Cardiac septum (tissue), 1 donor: ENCODE measurements at regions not wholly inside any gene's neighbourhood (a gene's known extent, or its start where the extent isn't known, plus 50 kb on each side); places are given as distances from the start of the nearest gene placed in this dataset.
"Not testable (repeated sequence)": the region's sequence is repeated elsewhere in the genome, so short reads cannot be mapped to it uniquely, and the experiment has no call there.

ENCODE experiments used
- DNase-seq: peaks from one replicate; pipeline ENCODE4 v3.0.0-alpha.2; 2020; ENCODE audit warnings: low spot score
- intact Hi-C: fragments of 100-400 bp; cut with DNase I; formaldehyde crosslinking; loops from one replicate; pipeline ENCODE4 v1.14.0; 2022
- donor health status: DM: no; HTN: no; CAD: no.

- intact Hi-C loops = no loop called here
- no peak for DNase-seq
These were observed 354.1 kb upstream of the IRX2 start for GRCh38 chr5:3105581-3105980.

GRCh38 chr5:3105172-3105571 is 353.7 kb upstream of the IRX2 start:
- intact Hi-C loops = no loop called here
- no peak for DNase-seq

- intact Hi-C loops = no loop called here
- DNase-seq = no peak
These were observed 353.1 kb upstream of the IRX2 start for GRCh38 chr5:3104429-3105060.

- intact Hi-C loops = no loop called here
- no peak for DNase-seq
These were observed 351.9 kb upstream of the IRX2 start for GRCh38 chr5:3103262-3103811.

GRCh38 chr5:3102531-3102930 is 351.1 kb upstream of the IRX2 start:
- intact Hi-C loops = no loop called here
- DNase-seq = no peak

GRCh38 chr5:3101561-3101960 is 350.1 kb upstream of the IRX2 start:
- intact Hi-C loops = no loop called here
- DNase-seq = no peak

GRCh38 chr5:3100921-3101551 is 349.6 kb upstream of the IRX2 start:
- DNase-seq = no peak
- intact Hi-C loops = no loop called here

- no peak for DNase-seq
- intact Hi-C loops = no loop called here
These were observed 348.5 kb upstream of the IRX2 start for GRCh38 chr5:3099954-3100353.

GRCh38 chr5:3099526-3099925 is 348.0 kb upstream of the IRX2 start:
- DNase-seq = no peak
- intact Hi-C loops = no loop called here

GRCh38 chr5:3098821-3099220 is 347.3 kb upstream of the IRX2 start:
- intact Hi-C loops = no loop called here
- DNase-seq = no peak

GRCh38 chr5:3092664-3093063 is 341.2 kb upstream of the IRX2 start:
- intact Hi-C loops = no loop called here
- DNase-seq = no peak

- DNase-seq = no peak
- intact Hi-C loops = no loop called here
These were observed 340.7 kb upstream of the IRX2 start for GRCh38 chr5:3092211-3092610.

- intact Hi-C loops = no loop called here
These were observed 339.7 kb upstream of the IRX2 start for GRCh38 chr5:3091040-3091774.

GRCh38 chr5:3090305-3090704 is 338.8 kb upstream of the IRX2 start:
- DNase-seq, intact Hi-C loops: not testable (repeated sequence)

More at GRCh38 chr5:3091040-3091774, 339.7 kb upstream of the IRX2 start:
- DNase-seq = no peak

GRCh38 chr5:3080366-3080765 is 328.9 kb upstream of the IRX2 start:
- DNase-seq = no peak
- intact Hi-C loops = no loop called here

GRCh38 chr5:3077684-3078083 is 326.2 kb upstream of the IRX2 start:
- intact Hi-C loops = no loop called here
- DNase-seq = no peak

- no peak for DNase-seq
- intact Hi-C loops = no loop called here
These were observed 323.8 kb upstream of the IRX2 start for GRCh38 chr5:3075309-3075708.

- DNase-seq = no peak
- intact Hi-C loops = no loop called here
These were observed 316.9 kb upstream of the IRX2 start for GRCh38 chr5:3068401-3068800.

- DNase-seq = no peak
- intact Hi-C loops = no loop called here
These were observed 308.8 kb upstream of the IRX2 start for GRCh38 chr5:3060283-3060682.

- no peak for DNase-seq
- intact Hi-C loops = no loop called here
These were observed 308.0 kb upstream of the IRX2 start for GRCh38 chr5:3059488-3059887.

- no peak for DNase-seq
- intact Hi-C loops = no loop called here
These were observed 307.5 kb upstream of the IRX2 start for GRCh38 chr5:3058942-3059341.
